HG03103 (cell line): ENCODE measurements at regions not wholly inside any gene's neighbourhood (a gene's known extent, or its start where the extent isn't known, plus 50 kb on each side); places are given as distances from the start of the nearest gene placed in this dataset.

Experiments used
- ATAC-seq: cut with Tn5 transposase; IDR thresholded peaks from one replicate; pipeline ENCODE4 v1.9.1; 2021; ENCODE audit warnings: low read depth; ENCODE audit not compliant: unreplicated experiment

- no peak for ATAC-seq
Measured at GRCh38 chr4:149927514-149927913, 111.9 kb upstream of the IQCM start.

- ATAC-seq: no peak
Measured at GRCh38 chr4:149928507-149928906, 112.9 kb upstream of the IQCM start.

- ATAC-seq: no peak
Measured at GRCh38 chr4:149931431-149931830, 115.8 kb upstream of the IQCM start.

- no peak for ATAC-seq
Measured at GRCh38 chr4:149932188-149932587, 116.5 kb upstream of the IQCM start.

GRCh38 chr4:149933120-149933519 is 117.5 kb upstream of the IQCM start:
- no peak for ATAC-seq

GRCh38 chr4:149933883-149934282 is 118.2 kb upstream of the IQCM start:
- no peak for ATAC-seq

GRCh38 chr4:149949381-149949780 is 128.9 kb upstream of the DCLK2 start:
- no peak for ATAC-seq

- ATAC-seq: no peak
Measured at GRCh38 chr4:149951152-149951900, 126.9 kb upstream of the DCLK2 start.

GRCh38 chr4:149952101-149952500 is 126.1 kb upstream of the DCLK2 start:
- no peak for ATAC-seq

GRCh38 chr4:149952716-149953115 is 125.5 kb upstream of the DCLK2 start:
- ATAC-seq: no peak

- no peak for ATAC-seq
Measured at GRCh38 chr4:149955780-149956390, 122.4 kb upstream of the DCLK2 start.

GRCh38 chr4:149956678-149957077 is 121.6 kb upstream of the DCLK2 start:
- ATAC-seq: no peak

GRCh38 chr4:149961876-149962597 is 116.2 kb upstream of the DCLK2 start:
- ATAC-seq: no peak

- ATAC-seq: no peak
Measured at GRCh38 chr4:149964001-149964796, 114.0 kb upstream of the DCLK2 start.

- no peak for ATAC-seq
Measured at GRCh38 chr4:149965206-149965605, 113.0 kb upstream of the DCLK2 start.

GRCh38 chr4:149972407-149972806 is 105.8 kb upstream of the DCLK2 start:
- no peak for ATAC-seq

- no peak for ATAC-seq
Measured at GRCh38 chr4:149973181-149973580, 105.1 kb upstream of the DCLK2 start.

- ATAC-seq: no peak
Measured at GRCh38 chr4:149975172-149975571, 103.1 kb upstream of the DCLK2 start.

GRCh38 chr4:149980121-149980682 is 98.0 kb upstream of the DCLK2 start:
- ATAC-seq: no peak

GRCh38 chr4:149980941-149981340 is 97.3 kb upstream of the DCLK2 start:
- peak; percentile 78 for ATAC-seq

GRCh38 chr4:149983401-149983800 is 94.8 kb upstream of the DCLK2 start:
- ATAC-seq: no peak
